ENCODE measurements at regions not wholly inside any gene's neighbourhood (a gene's known extent, or its start where the extent isn't known, plus 50 kb on each side); places are given as distances from the start of the nearest gene placed in this dataset.

- Histone ChIP-seq H3K79me2 (ENCODE audit: insufficient read depth, low read length) (no peaks in the 10 kb centered on the region), H3K27me3 (ENCODE audit: insufficient read depth, low read length) (peaks cover 5% of the 10 kb centered on the region), H3K9ac (ENCODE audit: low read length) (no peak overlapping the region), H3K4me2 (ENCODE audit: low read length) (no peak overlapping the region), H3K9me3 (ENCODE audit: insufficient read depth, low read depth, low read length) (no peaks in the 10 kb centered on the region), H3K27ac (ENCODE audit: low read depth, low read length) (no peak overlapping the region), H3K36me3 (ENCODE audit: insufficient read depth, low read length) (no peaks in the 10 kb centered on the region), H2AFZ (ENCODE audit: low read depth, low read length) (no peak overlapping the region), H4K20me1 (ENCODE audit: insufficient read depth, low read length) (no peaks in the 10 kb centered on the region), H3K4me1 (ENCODE audit: insufficient read depth, low read length) (no peaks in the 10 kb centered on the region), H3K4me3 (ENCODE audit: insufficient read depth, low read depth, low read length) (no peak overlapping the region)
- DNase-seq (ENCODE audit: low read depth) (no peak), FAIRE-seq (no peak)
- Mint-ChIP-seq H3K9me3 (ENCODE audit: unreplicated experiment) (no peaks in the 10 kb centered on the region), H3K4me1 (ENCODE audit: low read depth, unreplicated experiment) (no peaks in the 10 kb centered on the region), H3K36me3 (ENCODE audit: low read depth, unreplicated experiment) (no peaks in the 10 kb centered on the region), H3K27ac (ENCODE audit: unreplicated experiment) (no peak overlapping the region), H3K4me3 (ENCODE audit: unreplicated experiment) (no peak overlapping the region), H3K27me3 (ENCODE audit: low read depth, unreplicated experiment) (peaks cover 10% of the 10 kb centered on the region)
- no peak for TF ChIP-seq EZH2 (IDR thresholded peaks at IDR 0.05; ENCODE audit: insufficient read depth, low read length)
- TF ChIP-seq, protein P1, sequence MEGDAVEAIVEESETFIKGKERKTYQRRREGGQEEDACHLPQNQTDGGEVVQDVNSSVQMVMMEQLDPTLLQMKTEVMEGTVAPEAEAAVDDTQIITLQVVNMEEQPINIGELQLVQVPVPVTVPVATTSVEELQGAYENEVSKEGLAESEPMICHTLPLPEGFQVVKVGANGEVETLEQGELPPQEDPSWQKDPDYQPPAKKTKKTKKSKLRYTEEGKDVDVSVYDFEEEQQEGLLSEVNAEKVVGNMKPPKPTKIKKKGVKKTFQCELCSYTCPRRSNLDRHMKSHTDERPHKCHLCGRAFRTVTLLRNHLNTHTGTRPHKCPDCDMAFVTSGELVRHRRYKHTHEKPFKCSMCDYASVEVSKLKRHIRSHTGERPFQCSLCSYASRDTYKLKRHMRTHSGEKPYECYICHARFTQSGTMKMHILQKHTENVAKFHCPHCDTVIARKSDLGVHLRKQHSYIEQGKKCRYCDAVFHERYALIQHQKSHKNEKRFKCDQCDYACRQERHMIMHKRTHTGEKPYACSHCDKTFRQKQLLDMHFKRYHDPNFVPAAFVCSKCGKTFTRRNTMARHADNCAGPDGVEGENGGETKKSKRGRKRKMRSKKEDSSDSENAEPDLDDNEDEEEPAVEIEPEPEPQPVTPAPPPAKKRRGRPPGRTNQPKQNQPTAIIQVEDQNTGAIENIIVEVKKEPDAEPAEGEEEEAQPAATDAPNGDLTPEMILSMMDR (IDR thresholded peaks at IDR 0.05; ENCODE audit: insufficient read depth, low read depth, low read length) = no peak
These were observed 195.2 kb downstream of the FCRL5 start for GRCh38 chr1:157357111-157357510.

DNA sequence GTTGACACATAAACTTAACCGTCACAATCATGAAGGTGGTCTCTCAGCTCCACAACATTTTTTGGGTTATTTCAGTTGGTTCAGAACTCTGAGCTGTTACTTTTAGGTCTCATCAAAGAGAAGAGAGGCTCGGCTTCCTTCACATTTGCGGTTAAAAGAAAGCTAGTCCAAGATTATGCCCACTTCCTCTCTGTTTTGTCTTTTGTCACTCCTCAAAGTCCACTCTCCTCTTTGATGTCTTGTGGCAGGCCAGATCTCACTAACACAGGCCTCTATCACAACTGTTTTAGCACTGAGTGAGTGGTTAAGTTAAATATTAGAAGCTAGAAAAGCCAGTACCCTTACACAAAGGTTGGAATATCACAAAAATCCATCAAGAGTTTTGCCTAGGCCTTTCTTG lies 195.7 kb downstream of the FCRL5 start:
- no peak overlapping the region for H3K4me3 Mint-ChIP-seq (ENCODE audit: unreplicated experiment)
- H2AFZ ChIP-seq (ENCODE audit: low read depth, low read length) = no peak overlapping the region
- FAIRE-seq = no peak
- DNase-seq (ENCODE audit: low read depth) = no peak
- no peaks in the 10 kb centered on the region for H3K4me1 Mint-ChIP-seq (ENCODE audit: low read depth, unreplicated experiment)
- no peaks in the 10 kb centered on the region for H3K36me3 Mint-ChIP-seq (ENCODE audit: low read depth, unreplicated experiment)
- peaks cover 5% of the 10 kb centered on the region for H3K27me3 ChIP-seq (ENCODE audit: insufficient read depth, low read length)
- H3K9me3 ChIP-seq (ENCODE audit: insufficient read depth, low read depth, low read length) = no peaks in the 10 kb centered on the region
- H3K79me2 ChIP-seq (ENCODE audit: insufficient read depth, low read length) = no peaks in the 10 kb centered on the region
- no peak overlapping the region for H3K27ac Mint-ChIP-seq (ENCODE audit: unreplicated experiment)
- H3K4me1 ChIP-seq (ENCODE audit: insufficient read depth, low read length) = no peaks in the 10 kb centered on the region
- no peak overlapping the region for H3K9ac ChIP-seq (ENCODE audit: low read length)
- TF ChIP-seq EZH2 (IDR thresholded peaks at IDR 0.05; ENCODE audit: insufficient read depth, low read length) = no peak
- TF ChIP-seq, protein P1 (IDR thresholded peaks at IDR 0.05; ENCODE audit: insufficient read depth, low read depth, low read length) = no peak
- H3K9me3 Mint-ChIP-seq (ENCODE audit: unreplicated experiment) = no peaks in the 10 kb centered on the region
- no peak overlapping the region for H3K4me3 ChIP-seq (ENCODE audit: insufficient read depth, low read depth, low read length)
- no peak overlapping the region for H3K4me2 ChIP-seq (ENCODE audit: low read length)
- no peak overlapping the region for H3K27ac ChIP-seq (ENCODE audit: low read depth, low read length)
- H3K36me3 ChIP-seq (ENCODE audit: insufficient read depth, low read length) = no peaks in the 10 kb centered on the region
- H3K27me3 Mint-ChIP-seq (ENCODE audit: low read depth, unreplicated experiment) = peaks cover 10% of the 10 kb centered on the region
- H4K20me1 ChIP-seq (ENCODE audit: insufficient read depth, low read length) = no peaks in the 10 kb centered on the region

GRCh38 chr1:157353546-157353945 lies 198.8 kb downstream of the FCRL5 start:
- Mint-ChIP-seq H3K4me1 (ENCODE audit: low read depth, unreplicated experiment) (no peaks in the 10 kb centered on the region), H3K27me3 (ENCODE audit: low read depth, unreplicated experiment) (peaks cover 10% of the 10 kb centered on the region), H3K36me3 (ENCODE audit: low read depth, unreplicated experiment) (no peaks in the 10 kb centered on the region), H3K4me3 (ENCODE audit: unreplicated experiment) (no peak overlapping the region), H3K27ac (ENCODE audit: unreplicated experiment) (no peak overlapping the region), H3K9me3 (ENCODE audit: unreplicated experiment) (no peaks in the 10 kb centered on the region)
- Histone ChIP-seq H3K9me3 (ENCODE audit: insufficient read depth, low read depth, low read length) (no peaks in the 10 kb centered on the region), H3K36me3 (ENCODE audit: insufficient read depth, low read length) (no peaks in the 10 kb centered on the region), H3K79me2 (ENCODE audit: insufficient read depth, low read length) (no peaks in the 10 kb centered on the region), H4K20me1 (ENCODE audit: insufficient read depth, low read length) (no peaks in the 10 kb centered on the region), H3K4me2 (ENCODE audit: low read length) (no peak overlapping the region), H2AFZ (ENCODE audit: low read depth, low read length) (no peak overlapping the region), H3K27me3 (ENCODE audit: insufficient read depth, low read length) (peaks cover 5% of the 10 kb centered on the region), H3K27ac (ENCODE audit: low read depth, low read length) (no peak overlapping the region), H3K4me1 (ENCODE audit: insufficient read depth, low read length) (no peaks in the 10 kb centered on the region), H3K9ac (ENCODE audit: low read length) (no peak overlapping the region), H3K4me3 (ENCODE audit: insufficient read depth, low read depth, low read length) (no peak overlapping the region)
- TF ChIP-seq EZH2 (IDR thresholded peaks at IDR 0.05; ENCODE audit: insufficient read depth, low read length) = no peak
- TF ChIP-seq, protein P1 (IDR thresholded peaks at IDR 0.05; ENCODE audit: insufficient read depth, low read depth, low read length) = no peak
- FAIRE-seq (no peak), DNase-seq (ENCODE audit: low read depth) (no peak)
